Type B pancreatic cell (in vitro differentiated cells): ENCODE measurements at regions not wholly inside any gene's neighbourhood (a gene's known extent, or its start where the extent isn't known, plus 50 kb on each side); places are given as distances from the start of the nearest gene placed in this dataset.

ENCODE experiments used
- DNase-seq: peaks from one replicate; pipeline ENCODE4 v3.0.0; 2021; ENCODE audit warnings: mixed read lengths; ENCODE audit not compliant: unreplicated experiment; ENCODE audit errors: extremely low spot score
- H3K27ac Mint-ChIP-seq: 2 replicates; pipeline ENCODE4 v1.8.0; 2021; ENCODE audit warnings: mild to moderate bottlenecking, mixed read lengths
- H3K27me3 Mint-ChIP-seq: 2 replicates; pipeline ENCODE4 v1.8.0; 2021; ENCODE audit warnings: mixed read lengths
- H3K36me3 Mint-ChIP-seq: 2 replicates; pipeline ENCODE4 v1.8.0; 2021; ENCODE audit warnings: mixed read lengths
- H3K4me1 Mint-ChIP-seq: one replicate; pipeline ENCODE4 v1.8.0; 2021; ENCODE audit warnings: mixed read lengths; ENCODE audit not compliant: unreplicated experiment
- H3K4me3 Mint-ChIP-seq: 2 replicates; pipeline ENCODE4 v1.8.0; 2021; ENCODE audit warnings: mild to moderate bottlenecking, mixed read lengths
- H3K9me3 Mint-ChIP-seq: 2 replicates; pipeline ENCODE4 v1.8.0; 2021; ENCODE audit warnings: mixed read lengths
- TF ChIP-seq, protein P1 (sequence below): fragments of 200-600 bp; sonication (generic); conservative IDR thresholded peaks from 2 replicates; pipeline ENCODE4 v1.5.0; 2021; ENCODE audit warnings: antibody characterized with exemption, mild to moderate bottlenecking

GRCh38 chr10:78781991-78782390 lies 286.8 kb upstream of the ZMIZ1 start:
- Mint-ChIP-seq H3K4me3 (no peak overlapping the region), H3K27ac (no peak overlapping the region), H3K27me3 (no peaks in the 10 kb centered on the region), H3K36me3 (no peaks in the 10 kb centered on the region), H3K9me3 (peaks cover 6% of the 10 kb centered on the region), H3K4me1 (peaks cover 22% of the 10 kb centered on the region)
- TF ChIP-seq, protein P1, sequence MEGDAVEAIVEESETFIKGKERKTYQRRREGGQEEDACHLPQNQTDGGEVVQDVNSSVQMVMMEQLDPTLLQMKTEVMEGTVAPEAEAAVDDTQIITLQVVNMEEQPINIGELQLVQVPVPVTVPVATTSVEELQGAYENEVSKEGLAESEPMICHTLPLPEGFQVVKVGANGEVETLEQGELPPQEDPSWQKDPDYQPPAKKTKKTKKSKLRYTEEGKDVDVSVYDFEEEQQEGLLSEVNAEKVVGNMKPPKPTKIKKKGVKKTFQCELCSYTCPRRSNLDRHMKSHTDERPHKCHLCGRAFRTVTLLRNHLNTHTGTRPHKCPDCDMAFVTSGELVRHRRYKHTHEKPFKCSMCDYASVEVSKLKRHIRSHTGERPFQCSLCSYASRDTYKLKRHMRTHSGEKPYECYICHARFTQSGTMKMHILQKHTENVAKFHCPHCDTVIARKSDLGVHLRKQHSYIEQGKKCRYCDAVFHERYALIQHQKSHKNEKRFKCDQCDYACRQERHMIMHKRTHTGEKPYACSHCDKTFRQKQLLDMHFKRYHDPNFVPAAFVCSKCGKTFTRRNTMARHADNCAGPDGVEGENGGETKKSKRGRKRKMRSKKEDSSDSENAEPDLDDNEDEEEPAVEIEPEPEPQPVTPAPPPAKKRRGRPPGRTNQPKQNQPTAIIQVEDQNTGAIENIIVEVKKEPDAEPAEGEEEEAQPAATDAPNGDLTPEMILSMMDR, result no peak
- no peak for DNase-seq

DNA sequence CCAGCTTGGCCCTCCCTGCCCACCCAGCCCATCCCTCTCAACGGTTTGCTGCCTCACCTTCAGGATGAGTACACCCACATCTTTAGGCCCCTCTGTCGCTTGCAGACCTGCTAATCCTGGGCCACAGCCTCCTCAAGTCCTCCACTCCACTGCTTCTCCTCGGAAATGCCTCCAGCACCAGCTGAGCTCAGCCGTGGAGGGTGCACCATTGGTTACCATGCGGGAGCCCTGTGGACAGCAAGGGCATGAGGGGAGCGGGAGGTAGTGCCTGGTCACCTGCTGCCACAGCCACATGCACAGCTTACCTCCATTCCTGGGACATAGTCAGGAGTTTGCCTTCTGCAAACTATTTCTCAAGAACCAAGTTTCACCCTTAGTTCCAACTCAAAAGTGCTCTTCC lies 286.3 kb upstream of the ZMIZ1 start:
- DNase-seq, result no peak
- TF ChIP-seq, protein P1, result no peak
- peaks cover 6% of the 10 kb centered on the region for H3K9me3 Mint-ChIP-seq
- H3K4me1 Mint-ChIP-seq, result peaks cover 18% of the 10 kb centered on the region
- no peak overlapping the region for H3K27ac Mint-ChIP-seq
- H3K36me3 Mint-ChIP-seq, result no peaks in the 10 kb centered on the region
- H3K27me3 Mint-ChIP-seq, result no peaks in the 10 kb centered on the region
- H3K4me3 Mint-ChIP-seq, result no peak overlapping the region

DNA sequence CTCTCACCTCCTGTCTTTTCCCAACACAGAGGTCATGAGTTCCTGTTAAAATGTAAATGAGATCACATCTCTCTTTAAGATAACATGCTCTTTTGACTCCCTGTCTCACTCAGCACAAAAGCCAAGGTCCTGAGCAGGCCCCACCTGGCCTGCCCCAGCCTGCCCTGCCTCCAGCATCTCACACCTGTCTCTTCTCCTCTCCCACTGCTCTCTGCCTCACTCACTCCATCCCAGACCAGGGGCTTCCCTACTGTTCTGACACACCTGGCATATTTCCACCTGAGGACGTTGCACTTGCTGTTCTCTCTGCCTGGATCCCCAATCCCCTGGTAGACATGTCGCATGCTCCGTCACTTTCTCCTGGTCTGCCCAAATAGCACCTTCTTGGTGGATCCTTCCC lies 285.0 kb upstream of the ZMIZ1 start:
- TF ChIP-seq, protein P1, result no peak
- Mint-ChIP-seq H3K27me3 (no peaks in the 10 kb centered on the region), H3K9me3 (peaks cover 6% of the 10 kb centered on the region), H3K4me1 (peaks cover 5% of the 10 kb centered on the region), H3K27ac (no peak overlapping the region), H3K4me3 (no peak overlapping the region), H3K36me3 (no peaks in the 10 kb centered on the region)
- DNase-seq, result no peak

GRCh38 chr10:78784546-78784945 lies 284.2 kb upstream of the ZMIZ1 start:
- H3K4me1 Mint-ChIP-seq, result no peaks in the 10 kb centered on the region
- no peak for DNase-seq
- peaks cover 6% of the 10 kb centered on the region for H3K9me3 Mint-ChIP-seq
- TF ChIP-seq, protein P1, result no peak
- H3K27me3 Mint-ChIP-seq, result no peaks in the 10 kb centered on the region
- no peak overlapping the region for H3K27ac Mint-ChIP-seq
- H3K4me3 Mint-ChIP-seq, result no peak overlapping the region
- no peaks in the 10 kb centered on the region for H3K36me3 Mint-ChIP-seq

GRCh38 chr10:78785066-78785465 lies 283.7 kb upstream of the ZMIZ1 start:
- no peak overlapping the region for H3K4me3 Mint-ChIP-seq
- TF ChIP-seq, protein P1, result no peak
- no peak overlapping the region for H3K27ac Mint-ChIP-seq
- no peaks in the 10 kb centered on the region for H3K27me3 Mint-ChIP-seq
- no peak for DNase-seq
- H3K36me3 Mint-ChIP-seq, result no peaks in the 10 kb centered on the region
- no peaks in the 10 kb centered on the region for H3K4me1 Mint-ChIP-seq
- H3K9me3 Mint-ChIP-seq, result peaks cover 6% of the 10 kb centered on the region

DNA sequence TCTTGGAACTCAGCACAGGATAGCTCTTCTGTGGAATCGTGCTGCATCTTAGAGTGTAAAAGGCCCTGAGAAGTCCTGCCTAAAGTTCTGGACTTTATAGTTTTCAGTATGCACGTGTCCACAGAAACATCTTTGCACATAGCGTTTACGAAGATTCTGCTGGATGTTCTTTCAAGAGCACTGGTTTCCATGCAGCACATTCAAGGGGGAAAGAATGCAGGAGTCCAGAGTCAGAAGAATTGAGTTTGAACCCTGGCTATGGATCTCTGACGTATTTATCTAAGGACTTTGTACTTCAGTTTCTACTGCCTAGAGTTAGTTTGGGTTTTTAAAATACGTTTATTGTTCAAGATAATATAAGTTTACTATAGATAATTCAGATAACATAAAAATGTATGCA lies 282.8 kb upstream of the ZMIZ1 start:
- H3K9me3 Mint-ChIP-seq, result peaks cover 6% of the 10 kb centered on the region
- no peak overlapping the region for H3K27ac Mint-ChIP-seq
- TF ChIP-seq, protein P1, result no peak
- no peak for DNase-seq
- H3K27me3 Mint-ChIP-seq, result no peaks in the 10 kb centered on the region
- no peaks in the 10 kb centered on the region for H3K4me1 Mint-ChIP-seq
- no peak overlapping the region for H3K4me3 Mint-ChIP-seq
- no peaks in the 10 kb centered on the region for H3K36me3 Mint-ChIP-seq
